ENCODE measurements at regions not wholly inside any gene's neighbourhood (a gene's known extent, or its start where the extent isn't known, plus 50 kb on each side); places are given as distances from the start of the nearest gene placed in this dataset.

- TF ChIP-seq CHD2 (IDR thresholded peaks at IDR 0.05; ENCODE audit: low read length) (no peak), CTCF (IDR thresholded peaks at IDR 0.05; ENCODE audit: control extremely low read depth in 1 of 3, insufficient read depth in 1 of 3, low read depth in 1 of 3, low read length in 3 of 3) (no peak), YY1 (IDR thresholded peaks at IDR 0.05; ENCODE audit: low read depth, low read length) (no peak), ZNF274 (IDR thresholded peaks at IDR 0.05; ENCODE audit: borderline replicate concordance, extremely low read depth, low read length) (no peak), SUZ12 (IDR thresholded peaks at IDR 0.05; ENCODE audit: low read length) (no peak), JUN (IDR thresholded peaks at IDR 0.05; ENCODE audit: low read depth, low read length) (no peak), RFX5 (IDR thresholded peaks at IDR 0.05; ENCODE audit: borderline replicate concordance, low read depth, low read length) (no peak), POLR2A (IDR thresholded peaks at IDR 0.05; ENCODE audit: control extremely low read depth in 1 of 2, low read depth in 2 of 2, low read length in 2 of 2) (no peak), CHD7 (IDR thresholded peaks at IDR 0.05; ENCODE audit: insufficient replicate concordance, low read length) (no peak), MAX (IDR thresholded peaks at IDR 0.05) (no peak), EP300 (IDR thresholded peaks at IDR 0.05; ENCODE audit: borderline replicate concordance in 1 of 2, low read depth in 2 of 2, low read length in 2 of 2) (no peak), EZH2 (IDR thresholded peaks at IDR 0.05; ENCODE audit: low read depth, low read length, severe bottlenecking) (no peak)
These were observed 1539.2 kb upstream of the PIK3C3 start for GRCh38 chr18:40415821-40416220.

Measured in H1 (cell line).